PC-3 (cell line): ENCODE measurements at regions not wholly inside any gene's neighbourhood (a gene's known extent, or its start where the extent isn't known, plus 50 kb on each side); places are given as distances from the start of the nearest gene placed in this dataset.

Source experiments
- CTCF ChIP-seq: fragments of 300-600 bp; sonication (generic); conservative IDR thresholded peaks from 2 replicates; pipeline ENCODE4 v1.5.1; 2017; ENCODE audit warnings: antibody characterized with exemption, low read depth, mild to moderate bottlenecking, low read length
- EZH2 ChIP-seq: fragments of 300-600 bp; sonication (generic); IDR thresholded peaks from one replicate; pipeline ENCODE4 v1.6.1; 2017; ENCODE audit warnings: antibody characterized with exemption, mild to moderate bottlenecking, low read length; ENCODE audit not compliant: unreplicated experiment

- TF ChIP-seq CTCF (no peak), EZH2 (no peak)
Observed at GRCh38 chr3:184459355-184459754, 79.5 kb downstream of the CHRD start.
